Right lobe of liver (tissue), 6 donors: ENCODE measurements at regions not wholly inside any gene's neighbourhood (a gene's known extent, or its start where the extent isn't known, plus 50 kb on each side); places are given as distances from the start of the nearest gene placed in this dataset.

Source experiments
- ATAC-seq, 4 donors: fragments of 200-7000 bp; cut with Tn5 transposase; one replicate each; pipeline ENCODE4 v1.9.1; 2020; ENCODE audit warnings: mild to moderate bottlenecking in 4 of 4, moderate library complexity in 4 of 4
- DNase-seq, 3 donors: peaks; one replicate each; pipeline ENCODE4 v3.0.0-alpha.2; 2020
- H3K27ac ChIP-seq, 3 donors: fragments of 200-600 bp; one replicate each; pipeline ENCODE4 v1.8.0; 2022
- H3K27me3 ChIP-seq, 2 donors: fragments of 200-600 bp; one replicate each; pipeline ENCODE4 v1.8.0; 2022
- H3K36me3 ChIP-seq, 4 donors: fragments of 200-600 bp; sonication (generic) in 1 of 4; one replicate each; pipeline versions ENCODE4 v1.5.1 to v1.8.0; 2017 to 2022; ENCODE audit warnings: control low read depth in 1 of 4
- H3K4me1 ChIP-seq, 4 donors: fragments of 200-600 bp; sonication (generic) in 1 of 4; one replicate each; pipeline versions ENCODE4 v1.5.1 to v1.8.0; 2017 to 2022; ENCODE audit warnings: control low read depth in 1 of 4
- H3K4me3 ChIP-seq, 3 donors: fragments of 200-600 bp; one replicate each; pipeline ENCODE4 v1.8.0; 2022
- H3K9me3 ChIP-seq, 4 donors: fragments of 200-600 bp; sonication (generic) in 1 of 4; one replicate each; pipeline versions ENCODE4 v1.5.1 to v1.8.0; 2017 to 2022; ENCODE audit warnings: control low read depth in 1 of 4
- CTCF ChIP-seq, 4 donors: fragments of 200-600 bp in 3 of 4; fragments of 450-650 bp in 1 of 4; IDR thresholded peaks; one replicate each; pipeline versions ENCODE4 v1.5.1 to v1.8.0; 2016 to 2022; ENCODE audit warnings: antibody characterized with exemption in 4 of 4, mild to moderate bottlenecking in 2 of 4
- POLR2A ChIP-seq: fragments of 450-650 bp; IDR thresholded peaks from one replicate; pipeline ENCODE4 v1.6.1; 2017; ENCODE audit warnings: antibody characterized with exemption, mild to moderate bottlenecking
- WGBS: methylation state at CpG from one replicate; pipeline ENCODE4 v1.1.6; 2018; ENCODE audit warnings: low coverage, low lambda C conversion rate; ENCODE audit not compliant: insufficient coverage; ENCODE audit errors: missing lambda C conversion rate; 5-methylcytosine and 5-hydroxymethylcytosine counted together
- intact Hi-C, 2 donors: fragments of 100-400 bp; cut with DNase I; formaldehyde crosslinking; loops; one replicate each; pipeline versions ENCODE4 v1.11.2 to v1.14.1; 2022
- donor health status: DM: no; HTN: yes; CAD: no.
- donor health status: DM: no; HTN: no; CAD: no.
- donor health status: DM: no; HTN: no; CAD: no.
- donor health status: DM: no; HTN: yes; CAD: no.
- donor health status: DM: no; HTN: yes; CAD: no.

GRCh38 chr11:116244889-116245288, 527.9 kb downstream of the BUD13 start:
- Histone ChIP-seq H3K4me3 (no peak overlapping the region), H3K36me3 (no peaks in the 10 kb centered on the region), H3K9me3 (no peaks in the 10 kb centered on the region), H3K27me3 (no peaks in the 10 kb centered on the region), H3K4me1 (no peaks in the 10 kb centered on the region), H3K27ac (no peak overlapping the region)
- intact Hi-C loops = no loop called here
- no peak for TF ChIP-seq POLR2A
- TF ChIP-seq CTCF (IDR thresholded peaks at IDR 0.05) = no peak
- DNase-seq (no peak), ATAC-seq (no peak)
- WGBS = 40% methylated on average over 3 of the region's 4 CpGs

GRCh38 chr11:116244439-116244838, 528.3 kb downstream of the BUD13 start:
- no peak for DNase-seq
- TF ChIP-seq POLR2A (no peak), CTCF (IDR thresholded peaks at IDR 0.05) (no peak)

GRCh38 chr11:116243991-116244390, 528.8 kb downstream of the BUD13 start:
- H3K27me3 ChIP-seq = no peaks in the 10 kb centered on the region
- intact Hi-C loops = no loop called here
- H3K4me1 ChIP-seq = no peaks in the 10 kb centered on the region
- no peak overlapping the region for H3K27ac ChIP-seq
- no peaks in the 10 kb centered on the region for H3K36me3 ChIP-seq
- TF ChIP-seq CTCF (IDR thresholded peaks at IDR 0.05) = no peak
- no peak for TF ChIP-seq POLR2A
- 45% methylated on average over 5 of the region's 5 CpGs for WGBS
- ATAC-seq = no peak
- no peak overlapping the region for H3K4me3 ChIP-seq
- no peak for DNase-seq
- no peaks in the 10 kb centered on the region for H3K9me3 ChIP-seq

More at GRCh38 chr11:116244439-116244838, 528.3 kb downstream of the BUD13 start:
- no peak for ATAC-seq
- Histone ChIP-seq H3K27ac (no peak overlapping the region), H3K4me1 (no peaks in the 10 kb centered on the region), H3K9me3 (no peaks in the 10 kb centered on the region), H3K27me3 (no peaks in the 10 kb centered on the region), H3K36me3 (no peaks in the 10 kb centered on the region), H3K4me3 (no peak overlapping the region)
- WGBS = 74% methylated on average over 8 of the region's 8 CpGs
- intact Hi-C loops = no loop called here

GRCh38 chr11:116242006-116242405, 530.8 kb downstream of the BUD13 start:
- no peaks in the 10 kb centered on the region for H3K4me1 ChIP-seq
- H3K36me3 ChIP-seq = no peaks in the 10 kb centered on the region
- H3K27me3 ChIP-seq = no peaks in the 10 kb centered on the region
- no peak overlapping the region for H3K4me3 ChIP-seq
- H3K27ac ChIP-seq = no peak overlapping the region
- TF ChIP-seq CTCF (IDR thresholded peaks at IDR 0.05) = no peak
- no peak for TF ChIP-seq POLR2A
- intact Hi-C loops = no loop called here
- WGBS = 78% methylated on average over 4 of the region's 4 CpGs
- DNase-seq (no peak), ATAC-seq (no peak)
- no peaks in the 10 kb centered on the region for H3K9me3 ChIP-seq

- no peaks in the 10 kb centered on the region for H3K36me3 ChIP-seq
- no peak for ATAC-seq
- no peak overlapping the region for H3K27ac ChIP-seq
- no peak for DNase-seq
- intact Hi-C loops = no loop called here
- WGBS = 74% methylated on average over 3 of the region's 4 CpGs
- no peaks in the 10 kb centered on the region for H3K4me1 ChIP-seq
- H3K9me3 ChIP-seq = no peaks in the 10 kb centered on the region
- H3K27me3 ChIP-seq = no peaks in the 10 kb centered on the region
- no peak for TF ChIP-seq POLR2A
- TF ChIP-seq CTCF (IDR thresholded peaks at IDR 0.05) = no peak
- no peak overlapping the region for H3K4me3 ChIP-seq
These were observed 532.1 kb downstream of the BUD13 start for GRCh38 chr11:116240710-116241109.
